ENCODE measurements at regions not wholly inside any gene's neighbourhood (a gene's known extent, or its start where the extent isn't known, plus 50 kb on each side); places are given as distances from the start of the nearest gene placed in this dataset.
"Not testable (repeated sequence)": the region's sequence is repeated elsewhere in the genome, so short reads cannot be mapped to it uniquely, and the experiment has no call there.

DNA sequence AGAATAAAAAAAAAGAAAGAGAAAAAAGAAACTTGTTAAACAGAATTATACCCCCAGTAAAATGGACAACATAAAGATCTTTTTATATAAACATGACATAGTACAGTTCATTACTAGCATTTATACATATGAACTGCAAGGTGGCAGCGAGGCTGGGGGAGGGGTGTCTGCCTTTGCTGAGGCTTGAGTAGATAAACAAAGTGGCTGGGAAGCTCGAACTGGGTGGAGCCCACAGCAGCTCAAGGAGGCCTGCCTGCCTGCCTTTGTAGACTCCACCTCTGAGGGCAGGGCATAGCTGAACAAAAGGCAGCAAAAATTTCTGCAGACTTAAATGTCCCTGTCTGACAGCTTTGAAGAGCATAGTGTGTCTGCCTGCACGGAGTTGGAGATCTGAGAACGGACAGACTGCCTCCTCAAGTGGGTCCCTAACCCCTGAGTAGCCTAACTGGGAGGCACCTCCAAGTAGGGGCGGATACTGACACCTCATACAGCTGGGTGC, 108.9 kb upstream of the SNX7 start:
- not testable (repeated sequence) for TF ChIP-seq POLR2A, EP300, POLR2AphosphoS5 (IDR thresholded peaks at IDR 0.05)
- TF ChIP-seq, protein P1, sequence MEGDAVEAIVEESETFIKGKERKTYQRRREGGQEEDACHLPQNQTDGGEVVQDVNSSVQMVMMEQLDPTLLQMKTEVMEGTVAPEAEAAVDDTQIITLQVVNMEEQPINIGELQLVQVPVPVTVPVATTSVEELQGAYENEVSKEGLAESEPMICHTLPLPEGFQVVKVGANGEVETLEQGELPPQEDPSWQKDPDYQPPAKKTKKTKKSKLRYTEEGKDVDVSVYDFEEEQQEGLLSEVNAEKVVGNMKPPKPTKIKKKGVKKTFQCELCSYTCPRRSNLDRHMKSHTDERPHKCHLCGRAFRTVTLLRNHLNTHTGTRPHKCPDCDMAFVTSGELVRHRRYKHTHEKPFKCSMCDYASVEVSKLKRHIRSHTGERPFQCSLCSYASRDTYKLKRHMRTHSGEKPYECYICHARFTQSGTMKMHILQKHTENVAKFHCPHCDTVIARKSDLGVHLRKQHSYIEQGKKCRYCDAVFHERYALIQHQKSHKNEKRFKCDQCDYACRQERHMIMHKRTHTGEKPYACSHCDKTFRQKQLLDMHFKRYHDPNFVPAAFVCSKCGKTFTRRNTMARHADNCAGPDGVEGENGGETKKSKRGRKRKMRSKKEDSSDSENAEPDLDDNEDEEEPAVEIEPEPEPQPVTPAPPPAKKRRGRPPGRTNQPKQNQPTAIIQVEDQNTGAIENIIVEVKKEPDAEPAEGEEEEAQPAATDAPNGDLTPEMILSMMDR (IDR thresholded peaks at IDR 0.05): not testable (repeated sequence)
